Fibroblast of upper back skin (primary cell): ENCODE measurements at regions not wholly inside any gene's neighbourhood (a gene's known extent, or its start where the extent isn't known, plus 50 kb on each side); places are given as distances from the start of the nearest gene placed in this dataset.

Source experiments
- DNase-seq: peaks from one replicate; pipeline ENCODE4 v3.0.0-alpha.2; 2013

GRCh38 chr18:55038162-55038561, 78.9 kb upstream of the CCDC68 start:
- DNase-seq: peak; percentile 28

GRCh38 chr18:55034742-55035141, 75.5 kb upstream of the CCDC68 start:
- DNase-seq: no peak

DNA sequence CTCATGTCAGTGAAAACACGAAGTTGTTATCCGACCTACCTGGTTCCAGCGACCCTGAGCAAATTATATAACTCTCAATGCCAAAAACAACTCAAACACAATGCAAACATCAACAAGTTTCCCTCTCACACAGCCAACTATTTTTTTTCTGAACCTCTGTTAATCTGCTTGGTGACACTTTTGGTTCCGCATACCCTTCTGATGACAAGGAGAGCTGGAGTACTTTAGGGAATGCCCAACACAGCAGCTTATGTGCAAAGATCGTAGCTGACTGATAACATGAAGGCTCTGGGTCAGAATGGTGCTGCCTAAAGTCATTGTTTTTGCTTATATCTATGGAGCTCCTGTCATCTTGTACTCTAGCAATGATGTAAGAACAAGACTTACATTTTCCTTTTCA, 72.7 kb upstream of the CCDC68 start:
- DNase-seq: no peak

DNA sequence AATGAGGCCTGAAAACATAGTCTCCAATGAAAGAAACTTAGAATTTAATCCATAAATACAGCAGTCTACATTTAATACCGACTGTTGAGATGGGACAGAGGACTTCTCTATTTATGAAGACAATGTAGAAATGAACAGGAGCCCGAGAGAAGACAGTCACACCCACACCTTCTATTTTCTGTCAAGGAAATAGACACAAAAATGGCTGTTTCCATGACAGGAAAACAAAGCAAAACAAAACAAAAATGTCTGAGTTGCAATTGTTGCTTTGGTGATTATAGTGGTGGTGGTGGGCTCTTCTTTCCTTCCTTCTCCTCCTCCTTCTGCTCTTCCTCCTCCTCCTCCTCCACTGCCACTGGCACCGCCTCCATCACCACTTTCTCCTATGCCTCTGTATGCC, 72.3 kb upstream of the CCDC68 start:
- no peak for DNase-seq

DNA sequence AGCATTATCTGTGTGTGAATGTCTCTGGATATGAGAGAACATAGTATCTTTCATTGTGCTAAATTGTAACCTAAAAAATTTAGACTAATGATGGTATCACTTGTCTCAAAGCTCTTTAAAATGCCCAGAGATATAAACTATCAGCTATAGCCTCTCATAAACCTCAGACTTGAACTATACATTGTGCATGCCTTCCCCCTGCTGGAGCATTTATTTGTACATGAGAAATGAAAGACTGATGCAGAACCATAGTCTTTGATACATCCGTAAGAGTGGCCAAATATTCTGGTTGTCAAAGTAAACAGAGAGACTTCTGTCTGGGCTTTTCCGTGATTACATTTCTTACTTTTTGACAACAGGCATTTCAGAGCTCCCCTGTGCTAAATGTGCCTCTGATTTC, 71.9 kb upstream of the CCDC68 start:
- no peak for DNase-seq

DNA sequence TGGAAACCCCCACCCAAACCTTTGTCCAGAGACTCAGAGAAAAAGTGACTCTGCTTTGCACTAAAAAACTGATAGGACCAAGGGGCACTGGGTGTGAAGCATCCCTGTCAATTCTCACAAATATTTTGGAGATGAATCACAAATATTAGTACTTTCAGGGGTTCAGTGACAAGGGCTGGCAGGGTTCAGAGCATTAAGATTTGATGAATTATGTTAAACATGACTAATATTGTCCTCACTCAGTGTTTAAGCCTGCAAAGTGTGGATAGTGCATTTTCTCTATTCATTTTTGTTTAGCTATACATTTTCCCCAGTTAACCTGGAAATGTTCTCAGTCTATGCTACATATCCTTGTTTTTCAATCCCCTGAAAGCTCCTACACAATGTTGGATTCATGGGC, 65.3 kb upstream of the CCDC68 start:
- peak; percentile 34 for DNase-seq

DNA sequence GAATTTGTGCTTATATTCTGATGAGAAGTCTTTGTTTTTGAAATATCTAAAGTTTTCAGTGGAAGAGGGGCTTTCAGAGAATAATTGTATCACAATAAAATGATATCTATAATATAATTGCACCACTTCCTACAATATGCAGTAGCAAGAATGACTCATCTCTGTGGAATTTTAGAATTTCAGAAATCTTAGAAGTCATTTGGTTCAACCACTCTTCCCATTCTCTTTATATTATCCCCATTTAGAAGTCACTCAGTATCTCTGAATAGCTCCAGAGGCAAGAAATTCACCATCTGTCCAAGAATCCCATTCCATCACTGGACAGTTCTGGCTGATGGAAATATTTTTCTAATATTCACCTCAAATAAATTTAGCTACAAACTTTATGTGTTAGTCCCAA, 59.3 kb upstream of the CCDC68 start:
- peak; percentile 79 for DNase-seq

GRCh38 chr18:55014095-55014494, 54.8 kb upstream of the CCDC68 start:
- no peak for DNase-seq

- no peak for DNase-seq
Measured at GRCh38 chr18:55013685-55014084, 54.4 kb upstream of the CCDC68 start.

- DNase-seq: no peak
Measured at GRCh38 chr18:55013086-55013485, 53.8 kb upstream of the CCDC68 start.

DNA sequence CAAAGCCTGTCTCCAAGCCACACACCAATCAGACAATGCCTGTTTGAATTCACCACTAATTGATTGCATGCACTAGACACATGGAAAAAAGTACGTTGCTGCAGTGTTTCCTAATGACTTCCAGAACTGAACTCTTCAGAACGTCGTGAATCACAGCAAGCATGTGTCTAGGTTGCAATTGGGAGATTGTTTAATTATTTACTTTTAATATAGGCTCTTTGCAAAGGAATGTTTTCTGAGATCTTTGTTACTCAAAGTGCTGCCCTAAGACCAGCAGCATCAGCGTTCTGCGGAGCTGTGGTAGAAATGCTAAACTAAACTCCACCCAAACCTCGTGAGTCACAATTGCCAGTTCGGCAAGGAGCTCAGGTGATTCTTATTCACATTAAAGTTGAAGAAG, 52.7 kb upstream of the CCDC68 start:
- peak; percentile 62 for DNase-seq
